Activated CD4-positive, alpha-beta T cell treated with anti-CD3 and anti-CD28 coated beads for 4 hours (primary cell): ENCODE measurements at regions not wholly inside any gene's neighbourhood (a gene's known extent, or its start where the extent isn't known, plus 50 kb on each side); places are given as distances from the start of the nearest gene placed in this dataset.

Source experiments
- DNase-seq, 2 donors: peaks; one replicate each; pipeline ENCODE4 v3.0.0-alpha.2; 2020

- no peak for DNase-seq
Measured at GRCh38 chr10:44685747-44686146, 225.4 kb upstream of the TMEM72 start.

- no peak for DNase-seq
Measured at GRCh38 chr10:44689368-44689767, 221.8 kb upstream of the TMEM72 start.

GRCh38 chr10:44696496-44696895, 214.6 kb upstream of the TMEM72 start:
- DNase-seq = no peak

- DNase-seq = no peak
Measured at GRCh38 chr10:44697116-44697515, 214.0 kb upstream of the TMEM72 start.

- no peak for DNase-seq
Measured at GRCh38 chr10:44702531-44702930, 208.6 kb upstream of the TMEM72 start.

- no peak for DNase-seq
Measured at GRCh38 chr10:44703241-44704155, 207.6 kb upstream of the TMEM72 start.

GRCh38 chr10:44704616-44705015, 206.5 kb upstream of the TMEM72 start:
- DNase-seq = no peak

- DNase-seq = no peak
Measured at GRCh38 chr10:44706745-44707144, 204.4 kb upstream of the TMEM72 start.

- DNase-seq = no peak
Measured at GRCh38 chr10:44713307-44713706, 197.8 kb upstream of the TMEM72 start.

GRCh38 chr10:44714451-44714850, 196.7 kb upstream of the TMEM72 start:
- no peak for DNase-seq

GRCh38 chr10:44715136-44715535, 196.0 kb upstream of the TMEM72 start:
- no peak for DNase-seq

GRCh38 chr10:44716470-44717015, 194.6 kb upstream of the TMEM72 start:
- no peak for DNase-seq

- no peak for DNase-seq
Measured at GRCh38 chr10:44723082-44723481, 188.1 kb upstream of the TMEM72 start.

GRCh38 chr10:44723619-44724325, 187.4 kb upstream of the TMEM72 start:
- no peak for DNase-seq

- DNase-seq = no peak
Measured at GRCh38 chr10:44724415-44725174, 186.5 kb upstream of the TMEM72 start.

GRCh38 chr10:44725404-44725803, 185.7 kb upstream of the TMEM72 start:
- DNase-seq = no peak

- DNase-seq = no peak
Measured at GRCh38 chr10:44731283-44731682, 179.9 kb upstream of the TMEM72 start.

GRCh38 chr10:44733501-44734488, 177.3 kb upstream of the TMEM72 start:
- DNase-seq = no peak

GRCh38 chr10:44742248-44742647, 168.9 kb upstream of the TMEM72 start:
- DNase-seq = no peak

GRCh38 chr10:44743535-44743934, 167.6 kb upstream of the TMEM72 start:
- DNase-seq = no peak

- no peak for DNase-seq
Measured at GRCh38 chr10:44745920-44746319, 165.2 kb upstream of the TMEM72 start.
